Activated T-cell treated with anti-CD3 and anti-CD28 coated beads for 1 hour (primary cell): ENCODE measurements at regions not wholly inside any gene's neighbourhood (a gene's known extent, or its start where the extent isn't known, plus 50 kb on each side); places are given as distances from the start of the nearest gene placed in this dataset.
"Not testable (repeated sequence)": the region's sequence is repeated elsewhere in the genome, so short reads cannot be mapped to it uniquely, and the experiment has no call there.

Experiments
- DNase-seq: peaks from one replicate; pipeline ENCODE4 v3.0.0-alpha.2; 2020; ENCODE audit warnings: low read depth

GRCh38 chr7:142533920-142534319 lies 215.4 kb upstream of the PRSS1 start:
- DNase-seq, result no peak

- no peak for DNase-seq
Observed at GRCh38 chr7:142529591-142529990, 219.7 kb upstream of the PRSS1 start.

- DNase-seq, result no peak
Observed at GRCh38 chr7:142528608-142529408, 220.5 kb upstream of the PRSS1 start.

- no peak for DNase-seq
Observed at GRCh38 chr7:142523821-142524460, 225.3 kb upstream of the PRSS1 start.

- no peak for DNase-seq
Observed at GRCh38 chr7:142522735-142523134, 226.5 kb upstream of the PRSS1 start.

- not testable (repeated sequence) for DNase-seq
Observed at GRCh38 chr7:142520885-142521284, 228.4 kb upstream of the PRSS1 start.

- not testable (repeated sequence) for DNase-seq
Observed at GRCh38 chr7:142520455-142520854, 228.8 kb upstream of the PRSS1 start.

GRCh38 chr7:142519079-142520078 lies 229.9 kb upstream of the PRSS1 start:
- DNase-seq, result no peak

GRCh38 chr7:142516038-142516501 lies 233.2 kb upstream of the PRSS1 start:
- no peak for DNase-seq

- DNase-seq, result not testable (repeated sequence)
Observed at GRCh38 chr7:142514716-142515115, 234.6 kb upstream of the PRSS1 start.

GRCh38 chr7:142513178-142513955 lies 235.9 kb upstream of the PRSS1 start:
- DNase-seq, result no peak

GRCh38 chr7:142511801-142512200 lies 237.5 kb upstream of the PRSS1 start:
- DNase-seq, result no peak

GRCh38 chr7:142511374-142511773 lies 237.9 kb upstream of the PRSS1 start:
- DNase-seq, result no peak

GRCh38 chr7:142509235-142509634 lies 240.0 kb upstream of the PRSS1 start:
- not testable (repeated sequence) for DNase-seq

- no peak for DNase-seq
Observed at GRCh38 chr7:142508251-142508650, 241.0 kb upstream of the PRSS1 start.

- DNase-seq, result no peak
Observed at GRCh38 chr7:142507799-142508198, 241.5 kb upstream of the PRSS1 start.

- DNase-seq, result not testable (repeated sequence)
Observed at GRCh38 chr7:142507066-142507465, 242.2 kb upstream of the PRSS1 start.

- no peak for DNase-seq
Observed at GRCh38 chr7:142506601-142507000, 242.7 kb upstream of the PRSS1 start.

GRCh38 chr7:142503949-142504348 lies 245.3 kb upstream of the PRSS1 start:
- DNase-seq, result not testable (repeated sequence)

GRCh38 chr7:142503036-142503435 lies 245.2 kb upstream of the PRSS58 start:
- DNase-seq, result no peak

- DNase-seq, result no peak
Observed at GRCh38 chr7:142501434-142501833, 243.6 kb upstream of the PRSS58 start.
